GM18861 (cell line): ENCODE measurements at regions not wholly inside any gene's neighbourhood (a gene's known extent, or its start where the extent isn't known, plus 50 kb on each side); places are given as distances from the start of the nearest gene placed in this dataset.
"Not testable (repeated sequence)": the region's sequence is repeated elsewhere in the genome, so short reads cannot be mapped to it uniquely, and the experiment has no call there.

Source experiments
- ATAC-seq: cut with Tn5 transposase; IDR thresholded peaks from one replicate; pipeline ENCODE4 v1.9.1; 2021; ENCODE audit not compliant: unreplicated experiment

DNA sequence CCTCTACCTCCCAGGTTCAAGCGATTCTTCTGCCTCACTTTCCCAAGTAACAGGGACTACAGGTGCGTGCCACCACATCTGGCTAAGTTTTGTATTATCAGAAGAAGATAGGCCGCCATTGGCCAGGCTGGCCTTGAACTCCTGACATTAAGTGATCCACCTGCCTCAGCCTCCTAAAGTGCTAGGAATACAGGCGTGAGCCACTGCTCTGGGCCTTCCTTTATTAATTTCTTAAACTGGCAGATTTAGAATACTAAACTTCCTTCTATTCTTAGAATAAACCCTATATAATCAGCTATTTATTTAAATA is 86.6 kb downstream of the HFE start:
- no peak for ATAC-seq

DNA sequence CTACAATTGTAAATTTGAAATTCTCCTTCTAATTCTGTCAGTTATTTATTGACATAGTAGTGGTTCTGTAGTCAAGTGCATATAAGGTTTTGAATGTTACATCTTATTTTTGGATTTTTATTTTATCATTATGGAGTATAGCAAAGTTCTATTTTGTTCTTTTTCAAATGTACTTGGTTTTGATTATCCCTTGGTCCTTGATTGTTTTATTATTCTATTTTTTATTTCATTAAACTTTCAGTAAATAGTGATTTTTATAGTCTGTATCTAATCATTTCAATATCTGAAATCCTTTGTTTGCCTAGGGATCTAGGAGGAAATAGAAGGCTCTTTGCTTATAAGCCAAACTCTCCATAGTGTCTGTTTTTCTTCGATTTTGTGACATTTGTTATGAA is 87.8 kb downstream of the HFE start:
- no peak for ATAC-seq

DNA sequence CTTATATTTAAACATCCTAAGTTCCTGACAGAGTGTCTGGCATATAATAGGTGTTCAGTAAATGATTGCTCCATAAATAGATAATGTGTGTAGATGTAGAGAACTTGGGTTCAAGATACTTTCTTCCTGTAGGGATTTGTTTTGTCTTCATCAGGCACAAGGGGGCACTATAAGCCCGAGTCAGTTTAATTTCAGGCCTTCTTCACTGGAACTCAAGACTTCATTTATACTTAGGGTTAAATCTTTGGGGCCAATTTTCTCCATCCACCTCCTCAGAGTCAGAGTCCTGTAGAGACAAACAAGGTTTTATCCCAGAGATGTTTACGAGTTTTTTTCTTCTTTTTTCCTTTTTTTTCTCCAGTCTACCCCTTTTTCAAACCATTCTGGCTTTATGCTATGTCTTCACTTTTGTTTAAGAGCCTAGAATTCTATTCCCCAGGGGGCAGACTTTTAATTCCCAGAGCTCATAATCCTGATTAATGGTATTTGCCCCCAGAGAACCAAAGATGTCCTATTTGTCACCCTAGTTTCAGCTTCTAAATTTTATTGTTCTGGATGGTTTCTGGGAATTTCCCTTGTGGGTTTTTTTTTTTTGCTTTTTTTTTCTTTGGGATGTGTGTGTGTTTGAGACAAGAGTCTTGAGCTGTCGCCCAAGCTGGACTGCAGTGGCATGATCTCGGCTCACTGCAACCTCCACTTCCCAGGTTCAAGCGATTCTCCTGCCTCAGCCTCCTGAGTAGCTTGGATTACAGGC is 88.4 kb downstream of the HFE start:
- ATAC-seq = no peak

DNA sequence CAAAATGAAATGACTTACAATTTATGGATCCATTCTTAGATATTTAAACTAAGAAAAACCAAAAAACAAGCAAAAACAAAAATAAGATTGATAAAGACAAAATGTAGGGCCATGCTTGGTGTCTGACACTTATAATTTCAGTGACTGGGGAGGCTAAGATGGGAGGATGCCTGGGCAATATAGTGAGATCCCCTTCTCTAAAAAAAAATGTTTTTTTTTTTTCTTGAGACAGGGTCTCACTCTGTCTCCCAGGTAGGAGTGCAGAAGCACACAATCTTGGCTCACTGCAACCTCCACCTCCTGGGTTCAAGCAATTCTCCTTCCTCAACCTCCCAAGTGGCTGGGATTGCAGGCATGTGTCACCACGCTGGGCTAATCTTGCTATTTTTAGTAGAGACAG is 92.4 kb downstream of the HFE start:
- no peak for ATAC-seq

DNA sequence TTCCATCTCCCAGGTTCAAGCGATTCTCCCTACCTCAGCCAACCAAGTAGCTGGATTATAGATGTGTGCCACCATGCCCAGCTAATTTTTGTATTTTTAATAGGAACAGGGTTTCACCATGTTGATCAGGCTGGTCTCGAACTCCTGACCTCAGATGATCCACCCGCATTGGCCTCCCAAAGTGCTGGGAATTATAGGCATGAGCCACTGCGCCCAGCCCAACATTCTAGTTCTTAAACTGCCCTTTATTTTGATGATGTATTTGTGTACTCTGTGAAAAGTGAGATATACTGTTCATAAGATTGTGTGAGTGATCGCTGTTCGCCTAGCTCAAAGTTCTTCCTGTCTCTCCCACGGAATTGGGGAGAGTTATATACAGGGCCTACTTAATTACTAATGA is 93.1 kb downstream of the HFE start:
- no peak for ATAC-seq

DNA sequence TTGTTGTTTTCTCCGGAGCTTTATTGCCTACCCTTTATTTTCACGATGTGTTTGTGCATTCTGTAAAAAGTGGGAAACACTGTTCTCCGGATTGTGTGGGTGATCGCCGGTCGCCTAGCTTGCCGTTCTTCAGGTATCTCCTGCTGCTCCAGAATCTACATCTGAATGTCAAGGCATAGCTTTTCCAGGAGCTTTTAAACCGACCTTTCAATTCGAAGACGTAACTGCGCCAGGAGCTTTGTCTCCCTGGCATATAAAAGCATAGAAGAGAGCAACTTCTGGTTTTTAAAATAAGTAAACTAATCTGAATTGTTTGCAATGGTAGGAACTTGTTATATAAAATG is 96.0 kb downstream of the HFE start:
- ATAC-seq = no peak

DNA sequence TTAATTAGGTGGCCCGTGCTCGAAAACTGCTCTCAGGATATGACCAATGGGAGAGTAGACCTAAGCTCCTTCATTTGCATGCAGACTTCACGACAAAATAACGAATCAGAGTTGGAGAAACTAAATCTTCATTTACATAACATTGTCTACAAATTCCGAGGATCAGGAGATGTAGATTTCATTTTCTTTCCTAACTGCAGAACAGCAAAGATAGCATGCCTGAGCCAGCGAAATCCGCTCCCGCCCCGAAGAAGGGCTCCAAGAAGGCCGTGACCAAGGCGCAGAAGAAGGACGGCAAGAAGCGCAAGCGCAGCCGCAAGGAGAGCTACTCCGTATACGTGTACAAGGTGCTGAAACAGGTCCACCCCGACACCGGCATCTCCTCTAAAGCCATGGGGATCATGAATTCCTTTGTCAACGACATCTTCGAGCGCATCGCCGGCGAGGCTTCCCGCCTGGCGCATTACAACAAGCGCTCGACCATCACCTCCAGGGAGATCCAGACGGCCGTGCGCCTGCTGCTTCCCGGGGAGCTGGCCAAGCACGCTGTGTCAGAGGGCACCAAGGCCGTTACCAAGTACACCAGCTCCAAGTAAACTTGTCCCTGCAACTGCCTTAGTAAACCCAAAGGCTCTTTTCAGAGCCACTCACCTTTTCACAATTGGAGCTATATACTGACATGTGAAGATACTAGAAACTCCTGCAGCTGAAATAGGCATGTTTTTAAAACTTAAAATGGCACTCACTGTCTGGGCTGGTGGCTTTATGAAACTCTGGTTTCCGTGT is 96.5 kb downstream of the HFE start:
- ATAC-seq = no peak

DNA sequence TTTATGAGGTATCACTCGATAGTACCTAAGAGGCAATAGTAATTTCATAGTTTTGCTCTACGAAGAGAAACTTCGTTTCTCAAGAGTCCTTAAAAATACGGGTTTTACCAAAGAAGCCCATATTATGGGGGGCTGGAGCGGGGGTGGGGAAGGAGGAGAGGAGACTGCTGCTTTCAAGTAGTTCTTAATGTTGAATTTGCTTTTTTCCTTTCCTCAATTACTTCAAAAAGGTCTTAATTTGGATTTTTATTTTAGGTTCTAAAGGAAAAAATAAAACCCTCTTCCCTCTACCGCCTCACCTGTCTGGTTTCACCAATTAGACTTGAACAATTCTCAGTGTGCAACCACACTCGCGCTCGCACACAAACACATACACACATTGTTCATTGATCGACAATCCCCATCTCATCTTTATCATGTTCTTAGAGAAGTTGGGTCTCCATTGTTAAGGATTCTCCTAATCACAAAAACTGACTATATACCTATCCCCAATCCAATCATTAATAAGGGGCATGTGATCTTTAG is 97.2 kb downstream of the HFE start:
- no peak for ATAC-seq

DNA sequence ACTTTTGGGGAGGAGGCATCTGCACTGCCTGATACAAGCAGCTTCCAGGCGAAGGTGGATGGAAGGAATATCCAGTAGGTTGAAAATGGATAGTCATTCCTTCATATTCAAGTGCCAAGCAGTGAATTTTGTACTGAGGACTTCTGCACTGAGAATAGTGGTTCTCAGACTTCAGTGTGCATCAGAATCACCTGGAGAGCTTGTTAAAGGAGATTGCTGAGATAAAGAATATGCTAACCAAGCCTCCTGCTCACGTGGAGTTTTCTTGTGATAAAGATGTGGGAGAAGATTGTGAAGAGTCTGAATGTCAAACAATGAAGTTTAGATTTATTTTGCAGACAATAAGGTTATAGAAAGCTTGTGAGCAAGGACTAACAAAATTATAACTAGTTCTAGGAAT is 97.8 kb downstream of the HFE start:
- ATAC-seq = no peak

DNA sequence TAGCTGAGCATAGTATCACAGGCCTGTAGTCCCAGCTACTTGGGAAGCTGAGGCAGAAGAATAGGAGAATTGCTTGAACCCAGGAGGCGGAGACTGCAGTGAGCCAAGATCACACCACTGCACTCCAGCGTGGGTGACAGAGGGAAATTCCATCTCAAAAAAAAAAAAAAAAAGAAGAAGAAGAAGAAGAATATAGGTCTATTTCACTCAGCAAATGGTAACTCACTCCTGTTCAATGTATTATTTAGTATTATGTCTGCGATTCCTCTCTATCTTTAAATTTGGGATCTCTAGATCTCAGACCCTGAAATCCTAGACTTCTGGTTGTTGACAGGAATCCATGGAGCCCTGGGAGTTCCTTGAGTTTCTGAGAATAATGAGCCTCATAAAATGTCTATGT is 98.6 kb downstream of the HFE start:
- no peak for ATAC-seq

DNA sequence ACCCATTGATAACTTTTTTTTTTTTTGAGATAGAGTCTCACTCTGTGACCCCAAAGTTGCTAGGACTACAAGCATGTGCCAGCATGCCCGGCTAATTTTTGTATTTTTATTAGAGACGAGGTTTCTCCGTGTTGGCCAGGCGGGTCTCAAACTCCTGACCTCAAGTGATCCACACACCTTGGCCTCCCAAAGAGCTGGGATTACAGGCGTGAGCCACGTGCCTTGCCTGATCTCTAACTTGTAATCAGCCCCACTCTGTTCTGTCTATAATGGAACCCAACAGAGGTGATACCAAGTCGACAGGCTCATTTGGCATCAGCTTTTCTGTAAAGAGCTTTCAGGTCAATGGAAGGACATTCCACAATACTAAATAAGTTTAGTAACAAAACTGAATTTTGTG is 99.4 kb downstream of the HFE start:
- ATAC-seq = no peak

DNA sequence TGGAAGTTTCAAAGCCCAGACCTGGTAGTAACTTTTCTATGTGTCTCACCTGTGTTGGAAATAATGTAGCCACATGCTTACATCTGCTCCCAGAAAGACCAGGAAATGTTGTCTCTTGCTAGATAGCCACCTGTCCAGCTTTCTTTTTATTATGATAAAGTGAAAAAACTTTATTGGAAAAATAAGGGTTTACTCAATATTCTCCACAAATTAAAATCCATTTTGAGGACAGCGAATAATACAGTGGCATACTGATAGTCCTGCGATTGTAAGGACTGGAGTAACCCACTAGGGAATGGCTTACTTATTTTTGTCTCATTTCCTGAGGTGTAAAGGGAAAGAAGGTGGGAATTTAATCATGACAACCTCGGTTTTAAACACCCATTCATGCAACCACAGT is 100.1 kb downstream of the HFE start:
- ATAC-seq = no peak

DNA sequence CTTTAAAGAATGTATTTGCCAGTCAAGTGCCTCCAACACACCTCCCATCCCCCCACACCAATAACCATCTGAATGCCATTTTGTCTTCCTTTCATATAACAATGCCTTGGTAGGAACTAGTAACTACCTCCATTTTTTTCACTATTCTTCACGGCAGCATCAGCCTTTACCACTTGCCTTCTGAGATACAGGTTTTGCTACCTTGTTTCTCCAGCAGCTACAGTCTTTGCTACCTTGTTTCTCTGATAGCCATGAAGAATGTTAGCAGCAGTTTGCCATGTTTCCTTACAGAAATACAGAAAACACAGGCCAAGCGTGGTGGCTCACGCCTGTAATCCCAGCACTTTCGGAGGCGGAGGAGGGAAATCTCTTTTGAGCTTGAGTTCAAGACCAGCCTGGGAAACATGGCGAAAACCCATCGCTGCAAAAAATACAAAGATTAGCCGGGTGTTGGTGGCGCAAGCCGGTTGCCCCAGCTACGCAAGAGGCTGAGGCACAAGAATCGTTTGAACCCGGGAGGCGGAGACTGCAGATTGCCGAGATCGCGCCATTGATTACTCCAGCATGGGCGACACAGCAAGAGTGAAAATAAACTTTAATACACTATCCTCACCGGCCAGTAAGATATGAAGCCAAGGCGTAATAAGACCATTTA is 100.9 kb downstream of the HFE start:
- ATAC-seq = no peak

DNA sequence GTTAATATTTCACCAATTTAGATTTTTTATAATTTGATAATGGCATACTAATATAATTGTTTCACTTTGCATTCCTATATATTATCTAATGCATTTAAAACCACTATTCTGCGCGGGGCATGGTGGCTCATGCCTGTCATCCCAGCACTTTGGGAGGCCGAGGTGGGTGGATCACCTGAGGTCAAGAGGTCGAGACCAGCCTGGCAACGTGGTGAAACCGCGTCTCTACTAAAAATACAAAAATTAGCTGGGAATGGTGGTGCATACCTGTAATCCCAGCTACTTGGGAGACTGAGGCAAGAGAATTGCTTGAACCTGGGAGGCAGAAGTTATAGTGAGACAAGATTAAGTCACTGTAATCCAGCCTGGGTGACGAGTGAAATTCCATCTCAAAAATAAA is 104.3 kb downstream of the HFE start:
- ATAC-seq = not testable (repeated sequence)

DNA sequence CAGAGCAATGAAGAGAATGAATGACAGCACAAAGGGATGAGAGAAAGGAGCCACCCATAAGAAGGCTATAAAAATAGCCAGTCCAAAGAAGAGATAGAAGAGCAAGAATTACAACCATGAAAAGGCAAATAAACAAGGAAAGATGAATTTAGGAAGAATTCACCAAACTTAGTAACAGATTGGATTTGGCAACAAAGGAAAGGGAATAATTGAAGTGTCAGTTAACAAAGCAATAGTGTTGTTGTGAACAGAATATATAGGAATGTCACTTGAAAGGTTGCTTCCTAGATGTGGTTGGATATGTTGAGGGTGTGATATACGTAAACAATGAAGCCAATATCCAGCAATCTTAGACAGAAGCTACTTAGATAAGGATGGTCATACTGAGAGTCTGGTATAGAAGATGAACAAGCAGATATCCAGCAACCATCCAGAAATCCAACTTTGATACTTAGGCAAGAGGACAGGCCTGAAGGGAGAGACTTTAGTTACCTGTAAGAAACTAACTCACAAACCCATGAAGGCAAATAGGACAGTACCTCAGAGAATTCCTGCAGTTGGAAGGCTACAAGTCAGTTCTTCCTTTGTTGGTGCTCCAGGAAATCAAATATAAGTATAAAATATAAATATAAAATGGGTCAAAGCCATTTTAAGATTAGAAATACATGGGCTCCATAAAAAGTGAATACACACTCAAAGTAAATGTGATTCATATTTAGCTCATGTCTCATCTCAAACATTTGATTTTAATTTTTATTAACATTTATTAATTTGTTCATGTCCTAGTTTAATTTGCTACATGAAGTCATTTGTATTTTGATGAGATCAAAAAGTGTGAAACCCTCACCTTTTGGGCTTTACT is 106.5 kb downstream of the HFE start:
- no peak for ATAC-seq

DNA sequence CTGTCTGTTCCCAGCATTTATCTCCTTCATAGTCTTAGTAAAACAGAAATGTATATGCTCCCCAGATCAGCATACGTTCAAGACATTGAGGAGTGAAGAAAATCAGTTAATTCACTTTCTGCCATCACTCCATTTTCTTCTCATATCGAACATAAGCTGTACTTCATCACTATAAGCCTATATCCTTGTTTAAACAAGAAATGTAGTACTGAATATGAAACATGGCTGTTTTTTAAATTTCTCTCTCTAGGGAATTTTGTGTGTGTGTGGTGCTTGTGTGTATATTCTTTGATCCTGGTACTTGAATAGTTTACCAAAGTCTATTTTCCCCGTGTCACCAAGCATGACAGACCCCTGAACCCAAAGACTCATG is 107.1 kb downstream of the HFE start:
- ATAC-seq = no peak

DNA sequence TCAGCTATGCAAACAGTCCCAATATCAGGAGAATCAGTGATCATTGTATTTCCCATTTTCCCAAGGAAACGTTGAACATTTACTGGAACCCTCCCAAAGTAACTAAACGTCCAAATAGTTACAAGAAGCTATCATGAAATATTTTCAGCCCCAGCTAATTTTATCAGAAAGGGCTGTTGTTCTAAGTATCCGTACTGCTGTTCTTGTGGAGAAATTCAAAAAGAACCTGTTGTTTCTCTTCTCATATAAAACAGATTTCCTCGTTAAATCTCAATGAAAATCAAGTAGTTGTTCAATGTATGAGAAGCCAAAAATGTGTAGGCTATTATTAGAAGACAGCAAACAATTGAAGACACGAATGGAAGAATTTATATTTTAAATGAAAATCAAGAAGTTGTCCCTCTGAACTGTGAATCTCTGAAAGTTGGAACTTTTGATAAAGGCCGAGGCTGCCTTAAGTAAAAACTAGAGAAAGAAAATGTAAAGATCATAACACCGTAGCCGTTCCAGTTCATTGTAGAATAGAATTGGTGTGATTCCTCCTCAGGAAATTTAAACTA is 107.7 kb downstream of the HFE start:
- ATAC-seq = no peak

DNA sequence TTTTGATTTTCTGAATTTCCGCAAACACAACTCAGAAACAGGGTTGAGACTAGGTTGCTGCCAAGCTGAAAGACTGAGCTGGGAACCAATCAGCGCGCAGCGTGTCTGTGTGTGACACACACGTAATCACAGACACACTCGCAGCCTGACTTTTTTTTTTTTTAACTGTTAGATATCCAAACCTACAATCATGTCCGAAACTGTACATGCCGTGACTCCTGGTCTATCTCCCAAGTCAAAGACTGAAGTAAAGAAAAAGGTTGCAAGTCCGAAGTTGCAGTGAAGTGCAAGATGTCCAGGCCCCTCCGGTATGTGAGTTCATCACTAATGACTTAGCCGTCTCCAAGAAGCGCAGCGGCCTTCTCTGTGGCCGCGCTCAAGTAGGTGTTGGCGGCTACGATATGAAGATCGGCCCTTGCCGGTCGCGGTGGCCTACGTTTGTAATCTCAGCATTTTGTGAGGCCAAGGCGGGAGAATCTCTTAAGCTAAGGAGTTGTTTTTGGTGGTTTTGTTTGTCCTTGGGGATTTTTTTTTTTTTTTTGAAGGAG is 108.2 kb downstream of the HFE start:
- peak; percentile 25 for ATAC-seq

DNA sequence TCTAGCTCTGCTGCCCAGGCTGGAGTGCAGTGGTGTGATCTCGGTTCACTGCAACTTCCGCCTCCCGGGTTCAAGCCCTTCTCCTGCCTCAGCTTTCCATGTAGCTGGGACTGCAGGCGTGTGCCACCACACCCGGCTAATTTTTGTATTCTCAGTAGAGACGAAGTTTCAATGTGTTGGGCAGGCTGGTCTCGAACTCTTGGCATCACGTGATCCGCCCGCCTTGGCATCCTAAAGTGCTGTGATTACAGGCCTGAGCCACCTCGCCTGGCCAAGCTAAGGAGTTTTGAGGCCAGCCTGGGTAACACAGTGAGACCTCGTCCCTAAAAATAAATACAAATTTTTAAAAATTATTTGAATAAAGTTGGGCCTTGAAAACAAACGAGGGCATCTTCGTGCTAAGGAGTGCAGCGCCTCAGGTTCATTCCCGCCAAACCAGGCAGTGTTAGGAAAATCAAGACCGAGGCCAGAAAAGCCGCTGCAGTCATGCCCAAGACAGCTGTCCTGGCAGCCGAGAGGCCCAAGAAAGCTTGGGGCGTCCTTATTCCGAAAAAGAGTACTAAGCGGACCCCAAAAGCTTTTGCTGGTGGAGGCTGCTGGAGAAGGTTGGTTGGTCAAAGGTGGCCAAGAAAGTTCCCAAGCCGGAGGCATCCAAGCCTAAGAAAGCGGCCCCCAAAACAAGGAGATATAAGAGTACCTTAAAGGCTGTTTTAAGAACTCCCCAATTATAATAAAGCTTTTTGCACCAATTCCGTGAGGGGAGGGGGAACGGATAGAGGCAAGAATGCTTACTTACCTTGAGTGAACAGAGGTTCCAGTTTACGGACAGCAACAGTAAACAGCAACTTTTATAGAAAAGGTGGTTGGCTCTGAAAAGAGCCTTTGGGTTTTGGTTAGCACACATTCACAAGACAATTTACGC is 109.0 kb downstream of the HFE start:
- ATAC-seq = no peak
